Neutrophil (primary cell): ENCODE measurements at regions not wholly inside any gene's neighbourhood (a gene's known extent, or its start where the extent isn't known, plus 50 kb on each side); places are given as distances from the start of the nearest gene placed in this dataset.

Experiments
- H3K27ac ChIP-seq: fragments of 200-600 bp; sonication (generic); 2 replicates; pipeline ENCODE4 v1.5.1; 2016; ENCODE audit warnings: mild to moderate bottlenecking, moderate library complexity
- H3K27me3 ChIP-seq: fragments of 200-600 bp; sonication (generic); 2 replicates; pipeline ENCODE4 v1.6.0; 2016; ENCODE audit warnings: mild to moderate bottlenecking
- H3K36me3 ChIP-seq: fragments of 200-600 bp; sonication (generic); 2 replicates; pipeline ENCODE4 v1.5.1; 2017
- H3K4me1 ChIP-seq, 2 experiments: fragments of 200-600 bp in 1 of 2; sonication (generic) in 1 of 2; 1 replicate in 1 of 2; 2 replicates in 1 of 2; pipeline versions ENCODE4 v1.5.1 to v1.6.1; 2013 to 2016; ENCODE audit warnings: low read depth in 1 of 2, low read length in 1 of 2, mild to moderate bottlenecking in 1 of 2, moderate library complexity in 1 of 2; ENCODE audit not compliant: control insufficient read depth in 1 of 2, insufficient read depth in 1 of 2
- H3K4me3 ChIP-seq, 2 experiments: fragments of 200-600 bp in 1 of 2; sonication (generic) in 1 of 2; 1 replicate in 1 of 2; 2 replicates in 1 of 2; pipeline ENCODE4 v1.5.1; 2013 to 2016; ENCODE audit warnings: low read depth in 1 of 2, low read length in 1 of 2, mild to moderate bottlenecking in 1 of 2, moderate library complexity in 1 of 2
- H3K9me3 ChIP-seq: fragments of 200-600 bp; sonication (generic); 2 replicates; pipeline ENCODE4 v1.5.1; 2016
- TF ChIP-seq, protein P1 (sequence below): fragments of 200-600 bp; sonication (generic); IDR thresholded peaks from 2 replicates; pipeline ENCODE4 v1.5.1; 2016; ENCODE audit warnings: antibody characterized with exemption

DNA sequence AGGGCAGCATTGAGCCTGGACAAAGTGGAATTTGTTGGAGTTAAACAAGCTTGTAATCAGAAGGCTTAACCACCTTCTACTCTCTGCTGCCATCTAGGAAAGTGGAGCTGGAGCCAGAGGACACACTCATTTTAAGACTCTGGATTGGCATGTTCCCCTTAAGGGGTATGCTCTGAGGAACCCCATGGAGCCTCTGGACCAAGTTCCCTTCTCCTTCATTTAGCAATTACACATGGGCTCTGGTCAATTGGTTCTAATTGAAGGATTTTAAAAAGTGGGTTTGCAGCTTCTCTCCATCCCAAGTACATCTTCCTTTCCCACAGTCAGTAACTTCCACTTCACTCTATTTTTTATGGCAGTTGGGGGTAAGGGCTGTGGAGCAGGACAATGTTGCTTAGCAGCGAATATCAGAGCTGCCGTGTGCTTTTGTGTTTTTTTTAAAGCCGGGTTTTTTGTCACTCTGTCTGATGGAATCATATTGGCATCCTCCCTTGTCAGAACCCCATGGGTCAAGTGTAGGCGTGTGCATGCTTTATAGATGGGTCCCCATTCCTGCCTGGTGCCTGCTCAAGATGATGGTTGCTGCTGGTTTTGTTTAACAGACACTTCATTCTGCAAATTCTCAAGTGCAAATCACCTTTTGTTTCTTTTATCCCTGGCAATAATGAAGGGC is 330.7 kb upstream of the ADAMTSL1 start:
- TF ChIP-seq, protein P1, sequence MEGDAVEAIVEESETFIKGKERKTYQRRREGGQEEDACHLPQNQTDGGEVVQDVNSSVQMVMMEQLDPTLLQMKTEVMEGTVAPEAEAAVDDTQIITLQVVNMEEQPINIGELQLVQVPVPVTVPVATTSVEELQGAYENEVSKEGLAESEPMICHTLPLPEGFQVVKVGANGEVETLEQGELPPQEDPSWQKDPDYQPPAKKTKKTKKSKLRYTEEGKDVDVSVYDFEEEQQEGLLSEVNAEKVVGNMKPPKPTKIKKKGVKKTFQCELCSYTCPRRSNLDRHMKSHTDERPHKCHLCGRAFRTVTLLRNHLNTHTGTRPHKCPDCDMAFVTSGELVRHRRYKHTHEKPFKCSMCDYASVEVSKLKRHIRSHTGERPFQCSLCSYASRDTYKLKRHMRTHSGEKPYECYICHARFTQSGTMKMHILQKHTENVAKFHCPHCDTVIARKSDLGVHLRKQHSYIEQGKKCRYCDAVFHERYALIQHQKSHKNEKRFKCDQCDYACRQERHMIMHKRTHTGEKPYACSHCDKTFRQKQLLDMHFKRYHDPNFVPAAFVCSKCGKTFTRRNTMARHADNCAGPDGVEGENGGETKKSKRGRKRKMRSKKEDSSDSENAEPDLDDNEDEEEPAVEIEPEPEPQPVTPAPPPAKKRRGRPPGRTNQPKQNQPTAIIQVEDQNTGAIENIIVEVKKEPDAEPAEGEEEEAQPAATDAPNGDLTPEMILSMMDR, result no peak
- H3K4me3 ChIP-seq, result no peak overlapping the region
- no peak overlapping the region for H3K27ac ChIP-seq
- no peaks in the 10 kb centered on the region for H3K27me3 ChIP-seq
- no peaks in the 10 kb centered on the region for H3K9me3 ChIP-seq
- H3K36me3 ChIP-seq, result no peaks in the 10 kb centered on the region
- no peaks in the 10 kb centered on the region for H3K4me1 ChIP-seq

DNA sequence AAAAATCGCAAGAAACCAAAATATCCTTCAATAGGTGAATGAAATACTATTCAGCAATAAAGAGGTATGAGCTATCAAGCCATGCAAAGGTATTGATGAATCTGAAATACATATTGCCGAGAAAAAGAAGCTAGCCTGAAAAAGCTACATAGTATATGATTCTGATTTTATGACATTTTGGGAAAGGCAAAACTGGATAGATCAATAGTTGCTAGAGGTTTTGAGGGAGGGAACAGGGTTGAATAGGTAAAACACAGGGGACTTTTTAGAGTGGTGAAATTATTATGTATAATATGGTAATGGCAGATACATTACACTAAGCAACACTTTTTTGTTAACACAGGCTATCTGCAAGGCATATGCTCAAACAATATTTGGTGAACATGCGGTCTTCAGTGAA is 327.6 kb upstream of the ADAMTSL1 start:
- Histone ChIP-seq H3K27ac (no peak overlapping the region), H3K4me1 (no peaks in the 10 kb centered on the region), H3K36me3 (no peaks in the 10 kb centered on the region), H3K27me3 (no peaks in the 10 kb centered on the region), H3K4me3 (no peak overlapping the region), H3K9me3 (no peaks in the 10 kb centered on the region)
- TF ChIP-seq, protein P1, result no peak

DNA sequence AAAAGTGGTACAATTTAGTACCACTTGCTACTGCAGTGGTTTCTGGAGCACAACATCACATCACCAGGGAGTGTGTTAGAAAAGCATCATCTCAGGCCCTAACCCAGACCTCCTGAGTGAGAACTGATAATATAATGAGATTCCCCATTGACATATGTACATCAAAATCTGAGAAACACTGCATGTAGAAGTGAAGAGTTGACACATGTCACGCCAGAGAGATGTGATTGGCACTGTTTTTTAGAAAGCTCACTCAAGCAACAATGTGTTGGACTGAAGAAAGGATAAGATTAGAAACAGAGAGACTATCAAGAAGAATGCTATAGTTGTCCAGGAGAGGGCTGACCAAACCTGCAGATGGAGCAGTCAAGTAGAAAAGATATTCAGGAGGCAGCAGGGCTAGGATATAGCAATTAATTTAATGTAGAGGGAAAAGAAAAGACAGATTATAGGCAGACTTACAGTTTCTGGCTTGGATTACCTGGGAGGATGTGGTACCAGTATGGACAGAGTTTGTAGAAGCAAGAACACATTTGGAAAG is 324.4 kb upstream of the ADAMTSL1 start:
- H3K4me3 ChIP-seq, result no peak overlapping the region
- no peak overlapping the region for H3K27ac ChIP-seq
- H3K36me3 ChIP-seq, result no peaks in the 10 kb centered on the region
- H3K9me3 ChIP-seq, result no peaks in the 10 kb centered on the region
- H3K4me1 ChIP-seq, result no peaks in the 10 kb centered on the region
- TF ChIP-seq, protein P1, result no peak
- no peaks in the 10 kb centered on the region for H3K27me3 ChIP-seq

DNA sequence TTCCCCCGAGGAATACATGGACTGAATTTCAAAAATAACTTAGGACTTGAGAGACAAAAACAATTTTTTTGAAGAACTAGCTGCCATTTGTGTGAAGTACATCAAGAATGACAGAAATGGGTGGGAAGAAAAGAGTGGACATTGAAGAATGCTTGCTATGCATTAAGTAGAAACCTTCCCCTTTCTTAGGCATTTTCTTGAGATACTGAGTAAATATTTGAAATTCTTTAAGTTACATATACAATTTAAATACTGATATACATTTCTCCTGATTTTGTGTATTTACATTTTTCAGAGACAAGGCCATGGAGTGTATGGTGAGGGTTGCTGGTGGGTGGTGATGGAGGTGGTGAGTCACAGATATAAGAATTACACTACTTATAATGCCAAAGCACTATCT is 319.3 kb upstream of the ADAMTSL1 start:
- Histone ChIP-seq H3K9me3 (no peaks in the 10 kb centered on the region), H3K36me3 (no peaks in the 10 kb centered on the region), H3K4me3 (no peak overlapping the region), H3K27me3 (no peaks in the 10 kb centered on the region), H3K4me1 (no peaks in the 10 kb centered on the region), H3K27ac (no peak overlapping the region)
- TF ChIP-seq, protein P1, result no peak

DNA sequence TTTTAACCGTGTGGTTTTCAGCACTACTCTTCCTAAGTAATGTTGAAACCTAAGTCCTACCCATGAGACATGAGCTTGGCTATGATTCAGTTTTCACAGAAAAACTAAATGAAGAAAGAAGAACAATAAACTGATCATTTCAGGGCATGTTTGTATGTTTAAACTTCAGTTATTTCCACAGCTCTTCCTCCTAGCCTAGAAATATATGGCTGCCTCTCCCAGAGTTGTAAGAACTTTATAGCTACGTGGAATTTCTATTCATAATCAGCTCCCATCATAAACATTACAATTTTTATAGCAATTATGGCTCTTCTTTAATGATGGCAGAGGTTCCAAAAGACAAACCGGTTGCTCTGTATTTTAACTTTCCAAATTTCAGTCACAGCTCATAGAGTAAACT is 314.7 kb upstream of the ADAMTSL1 start:
- no peaks in the 10 kb centered on the region for H3K27me3 ChIP-seq
- no peak overlapping the region for H3K4me3 ChIP-seq
- no peak overlapping the region for H3K27ac ChIP-seq
- no peaks in the 10 kb centered on the region for H3K36me3 ChIP-seq
- H3K9me3 ChIP-seq, result no peaks in the 10 kb centered on the region
- H3K4me1 ChIP-seq, result no peaks in the 10 kb centered on the region
- TF ChIP-seq, protein P1, result no peak
